Gastroesophageal sphincter (tissue), 3 donors: ENCODE measurements at regions not wholly inside any gene's neighbourhood (a gene's known extent, or its start where the extent isn't known, plus 50 kb on each side); places are given as distances from the start of the nearest gene placed in this dataset.

ENCODE experiments used
- CTCF ChIP-seq, 4 experiments: fragments of 200-600 bp in 2 of 4; fragments of 450-650 bp in 2 of 4; sonication (generic) in 1 of 4; IDR thresholded peaks; one replicate each; pipeline ENCODE4 v1.5.1; 2017 to 2019; ENCODE audit warnings: antibody characterized with exemption in 4 of 4, mild to moderate bottlenecking in 2 of 4, moderate library complexity in 2 of 4
- EP300 ChIP-seq: sonication (generic); formaldehyde crosslinking; IDR thresholded peaks from one replicate; pipeline ENCODE4 v1.6.1; 2017; ENCODE audit warnings: antibody characterized with exemption, mild to moderate bottlenecking
- POLR2A ChIP-seq, 2 donors: fragments of 450-650 bp; IDR thresholded peaks; one replicate each; pipeline ENCODE4 v1.6.1; 2017; ENCODE audit warnings: antibody characterized with exemption in 2 of 2, mild to moderate bottlenecking in 2 of 2, moderate library complexity in 1 of 2
- POLR2AphosphoS5 ChIP-seq: sonication (generic); formaldehyde crosslinking; IDR thresholded peaks from one replicate; pipeline ENCODE4 v1.6.1; 2017; ENCODE audit warnings: antibody characterized with exemption

GRCh38 chr3:7817239-7817638 is 684.4 kb upstream of the LMCD1 start:
- no peak for TF ChIP-seq POLR2AphosphoS5
- TF ChIP-seq POLR2A (IDR thresholded peaks at IDR 0.05): no peak
- no peak for TF ChIP-seq CTCF (IDR thresholded peaks at IDR 0.05)
- no peak for TF ChIP-seq EP300
